ENCODE measurements at regions not wholly inside any gene's neighbourhood (a gene's known extent, or its start where the extent isn't known, plus 50 kb on each side); places are given as distances from the start of the nearest gene placed in this dataset.

DNA sequence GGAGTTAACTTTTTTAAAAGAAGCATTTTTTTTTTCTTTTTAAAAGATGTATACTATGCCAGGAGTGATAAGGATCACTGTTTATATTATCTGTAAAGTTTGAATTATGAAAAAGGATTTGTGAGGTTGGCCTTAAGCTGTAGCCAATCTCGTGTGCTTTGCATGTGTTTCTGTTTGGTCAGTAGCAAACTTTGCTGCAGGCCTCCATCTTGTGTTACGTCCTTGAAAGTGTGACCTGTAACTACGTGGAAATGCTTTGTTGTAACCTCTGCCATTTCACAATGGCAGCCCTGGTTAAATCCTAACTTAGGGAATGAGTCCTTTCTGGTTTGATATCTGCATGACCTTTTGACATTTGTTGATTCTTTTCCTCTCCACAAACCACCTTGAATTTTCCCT lies 1345.6 kb downstream of the NSUN3 start:
- Histone ChIP-seq H3K27me3 (no peaks in the 10 kb centered on the region), H3K4me3 (no peak overlapping the region), H3K4me1 (replicated peaks in 1 of 2) (no peaks in the 10 kb centered on the region), H3K36me3 (replicated peaks in 1 of 2) (peaks cover 0 to 2% of the 10 kb centered on the region in 2 donors), H3K9me3 (replicated peaks in 1 of 3) (no peaks in the 10 kb centered on the region), H3K27ac (no peak overlapping the region)
- 22 to 58% (median 52%) methylated on average over 3 of the region's 3 CpGs for WGBS, 4 donors
- intact Hi-C loops (cut with DNase I) = no loop called here
- DNase-seq = no peak
- TF ChIP-seq, protein P1, sequence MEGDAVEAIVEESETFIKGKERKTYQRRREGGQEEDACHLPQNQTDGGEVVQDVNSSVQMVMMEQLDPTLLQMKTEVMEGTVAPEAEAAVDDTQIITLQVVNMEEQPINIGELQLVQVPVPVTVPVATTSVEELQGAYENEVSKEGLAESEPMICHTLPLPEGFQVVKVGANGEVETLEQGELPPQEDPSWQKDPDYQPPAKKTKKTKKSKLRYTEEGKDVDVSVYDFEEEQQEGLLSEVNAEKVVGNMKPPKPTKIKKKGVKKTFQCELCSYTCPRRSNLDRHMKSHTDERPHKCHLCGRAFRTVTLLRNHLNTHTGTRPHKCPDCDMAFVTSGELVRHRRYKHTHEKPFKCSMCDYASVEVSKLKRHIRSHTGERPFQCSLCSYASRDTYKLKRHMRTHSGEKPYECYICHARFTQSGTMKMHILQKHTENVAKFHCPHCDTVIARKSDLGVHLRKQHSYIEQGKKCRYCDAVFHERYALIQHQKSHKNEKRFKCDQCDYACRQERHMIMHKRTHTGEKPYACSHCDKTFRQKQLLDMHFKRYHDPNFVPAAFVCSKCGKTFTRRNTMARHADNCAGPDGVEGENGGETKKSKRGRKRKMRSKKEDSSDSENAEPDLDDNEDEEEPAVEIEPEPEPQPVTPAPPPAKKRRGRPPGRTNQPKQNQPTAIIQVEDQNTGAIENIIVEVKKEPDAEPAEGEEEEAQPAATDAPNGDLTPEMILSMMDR (IDR thresholded peaks at IDR 0.05) = no peak
- no peak for TF ChIP-seq POLR2A (IDR thresholded peaks at IDR 0.05)

DNA sequence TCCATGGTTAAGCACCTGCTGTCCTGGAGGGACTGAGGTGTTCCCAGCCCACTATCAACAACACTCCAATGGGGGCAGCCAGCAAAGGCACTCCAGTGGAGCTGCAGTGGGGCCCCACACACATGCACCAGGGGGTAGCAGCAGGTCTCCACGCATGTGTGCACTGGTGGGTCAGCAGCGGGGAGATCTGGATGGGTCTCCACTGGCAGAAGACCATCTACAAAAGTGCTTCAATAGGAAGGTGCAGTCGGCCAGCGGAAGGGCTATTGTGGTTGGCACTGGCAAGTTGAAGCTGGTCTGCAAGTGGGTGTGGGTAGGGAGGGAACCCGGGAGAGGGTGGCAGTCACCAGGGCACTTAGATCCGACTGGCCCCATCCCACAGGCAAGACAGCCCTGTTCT lies 1355.4 kb downstream of the NSUN3 start:
- 78 to 81% (median 80%) methylated on average over 4 to 6 of the region's 6 CpGs for WGBS, 4 donors
- Histone ChIP-seq H3K9me3 (replicated peaks in 1 of 3) (no peaks in the 10 kb centered on the region), H3K4me3 (no peak overlapping the region), H3K36me3 (replicated peaks in 1 of 2) (no peaks in the 10 kb centered on the region), H3K27me3 (no peaks in the 10 kb centered on the region), H3K4me1 (replicated peaks in 1 of 2) (no peaks in the 10 kb centered on the region), H3K27ac (no peak overlapping the region)
- intact Hi-C loops (cut with DNase I) = no loop called here
- no peak for TF ChIP-seq POLR2A (IDR thresholded peaks at IDR 0.05)
- TF ChIP-seq, protein P1 (IDR thresholded peaks at IDR 0.05) = no peak
- no peak for DNase-seq

DNA sequence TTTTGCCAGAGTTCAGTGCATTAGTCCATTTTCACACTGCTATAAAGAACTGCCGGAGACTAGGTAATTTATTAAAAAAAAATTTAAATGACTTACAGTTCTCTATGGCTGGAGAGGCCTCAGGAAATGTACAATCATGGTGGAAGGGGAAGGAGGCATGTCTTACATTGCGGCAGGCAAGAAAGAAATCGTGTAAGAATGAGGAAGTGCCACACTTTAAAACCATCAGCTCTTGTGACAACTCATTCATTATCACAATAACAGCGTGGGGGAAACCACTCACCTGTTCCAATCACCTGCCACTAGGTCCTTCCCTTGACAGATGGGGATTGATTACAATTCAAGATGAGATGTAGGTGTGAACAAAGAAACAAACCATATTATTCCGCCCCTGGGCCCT lies 1361.4 kb downstream of the NSUN3 start:
- H3K4me3 ChIP-seq = no peak overlapping the region
- WGBS, 4 donors = 65 to 77% (median 66%) methylated on average over 5 of the region's 5 CpGs
- TF ChIP-seq POLR2A (IDR thresholded peaks at IDR 0.05) = no peak
- no peaks in the 10 kb centered on the region for H3K27me3 ChIP-seq
- no peaks in the 10 kb centered on the region for H3K4me1 ChIP-seq (replicated peaks in 1 of 2)
- DNase-seq = no peak
- H3K9me3 ChIP-seq (replicated peaks in 1 of 3) = no peaks in the 10 kb centered on the region
- H3K36me3 ChIP-seq (replicated peaks in 1 of 2) = no peaks in the 10 kb centered on the region
- H3K27ac ChIP-seq = no peak overlapping the region
- intact Hi-C loops (cut with DNase I) = no loop called here

DNA sequence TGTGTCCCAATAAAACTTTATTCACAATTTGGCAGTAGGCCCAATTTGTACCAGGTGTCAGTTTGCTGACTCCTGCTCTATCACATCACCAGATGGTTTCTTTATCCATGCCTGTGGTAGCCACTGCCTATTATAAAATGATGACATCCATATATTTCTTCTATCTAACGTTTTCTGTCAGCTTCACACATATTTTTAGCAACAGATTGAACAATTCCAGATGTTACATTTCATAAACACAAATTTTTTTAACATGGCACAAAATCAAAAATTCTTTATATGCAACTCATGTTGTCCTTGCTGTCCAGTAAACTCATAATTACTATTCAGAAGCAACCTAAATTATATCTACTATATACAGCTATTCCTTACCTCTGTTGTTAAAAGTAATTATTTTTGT lies 1371.6 kb downstream of the NSUN3 start:
- WGBS, 4 donors = 0 to 11% (median 5%) methylated on average over 1 of the region's 1 CpG
- Histone ChIP-seq H3K9me3 (replicated peaks in 1 of 3) (no peaks in the 10 kb centered on the region), H3K4me1 (replicated peaks in 1 of 2) (no peaks in the 10 kb centered on the region), H3K27ac (no peak overlapping the region), H3K4me3 (no peak overlapping the region), H3K36me3 (replicated peaks in 1 of 2) (no peaks in the 10 kb centered on the region), H3K27me3 (no peaks in the 10 kb centered on the region)
- no peak for DNase-seq
- intact Hi-C loops (cut with DNase I) = no loop called here
- TF ChIP-seq POLR2A (IDR thresholded peaks at IDR 0.05) = no peak
- TF ChIP-seq, protein P1 (IDR thresholded peaks at IDR 0.05) = no peak

DNA sequence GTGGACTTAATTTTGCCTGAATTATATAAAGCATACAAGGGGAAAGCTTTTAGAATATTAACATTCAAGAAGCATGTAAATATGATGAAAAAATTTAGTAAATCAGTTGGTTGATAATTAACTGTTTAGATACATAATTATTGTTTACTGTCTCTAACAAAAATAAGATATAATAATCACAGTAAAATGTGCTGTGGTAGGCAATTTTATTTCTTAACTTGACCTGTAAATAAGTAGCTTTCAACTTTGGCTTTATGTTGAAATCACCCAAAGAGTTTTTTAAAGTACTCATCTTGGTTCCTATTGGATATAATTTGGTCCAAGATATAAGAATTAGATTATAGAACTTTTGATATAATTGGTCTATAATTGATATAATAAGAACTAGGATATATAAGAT lies 1374.5 kb downstream of the NSUN3 start:
- Histone ChIP-seq H3K4me3 (no peak overlapping the region), H3K4me1 (replicated peaks in 1 of 2) (no peaks in the 10 kb centered on the region), H3K27ac (no peak overlapping the region), H3K36me3 (replicated peaks in 1 of 2) (no peaks in the 10 kb centered on the region), H3K9me3 (replicated peaks in 1 of 3) (no peaks in the 10 kb centered on the region), H3K27me3 (no peaks in the 10 kb centered on the region)
- DNase-seq = no peak
- no peak for TF ChIP-seq POLR2A (IDR thresholded peaks at IDR 0.05)
- TF ChIP-seq, protein P1 (IDR thresholded peaks at IDR 0.05) = no peak
- intact Hi-C loops (cut with DNase I) = no loop called here
